ENCODE measurements at regions not wholly inside any gene's neighbourhood (a gene's known extent, or its start where the extent isn't known, plus 50 kb on each side); places are given as distances from the start of the nearest gene placed in this dataset.

GRCh38 chr5:178788381-178789085 is 58.1 kb upstream of the ZNF354A start:
- TF ChIP-seq CTCF (IDR thresholded peaks at IDR 0.05) (no peak), POLR2A (IDR thresholded peaks at IDR 0.05) (no peak), POLR2AphosphoS5 (IDR thresholded peaks at IDR 0.05) (no peak), EP300 (IDR thresholded peaks at IDR 0.05) (no peak)
